ENCODE measurements at regions not wholly inside any gene's neighbourhood (a gene's known extent, or its start where the extent isn't known, plus 50 kb on each side); places are given as distances from the start of the nearest gene placed in this dataset.
A peak's percentile ranks its signal among the peaks of the same experiment; 100 is the strongest.
"Not testable (repeated sequence)": the region's sequence is repeated elsewhere in the genome, so short reads cannot be mapped to it uniquely, and the experiment has no call there.

- no peak for DNase-seq
Measured at GRCh38 chr2:185526161-185526560, 212.4 kb upstream of the FSIP2 start.

GRCh38 chr2:185531721-185532120 is 206.9 kb upstream of the FSIP2 start:
- DNase-seq, result no peak

- DNase-seq, result no peak
Measured at GRCh38 chr2:185537689-185538088, 200.9 kb upstream of the FSIP2 start.

- DNase-seq, result no peak
Measured at GRCh38 chr2:185567196-185567595, 171.4 kb upstream of the FSIP2 start.

- DNase-seq, result no peak
Measured at GRCh38 chr2:185567940-185568339, 170.7 kb upstream of the FSIP2 start.

GRCh38 chr2:185578322-185578721 is 160.3 kb upstream of the FSIP2 start:
- DNase-seq, result no peak

- DNase-seq, result no peak
Measured at GRCh38 chr2:185583058-185583816, 155.4 kb upstream of the FSIP2 start.

GRCh38 chr2:185585165-185585564 is 153.4 kb upstream of the FSIP2 start:
- DNase-seq, result not testable (repeated sequence)

- DNase-seq, result not testable (repeated sequence)
Measured at GRCh38 chr2:185591276-185591675, 147.3 kb upstream of the FSIP2 start.

- DNase-seq, result no peak
Measured at GRCh38 chr2:185607945-185608344, 130.7 kb upstream of the FSIP2 start.

GRCh38 chr2:185608799-185609198 is 129.8 kb upstream of the FSIP2 start:
- peak; percentile 28 for DNase-seq

GRCh38 chr2:185610301-185610700 is 128.3 kb upstream of the FSIP2 start:
- no peak for DNase-seq

- DNase-seq, result no peak
Measured at GRCh38 chr2:185618625-185619024, 120.0 kb upstream of the FSIP2 start.

- DNase-seq, result no peak
Measured at GRCh38 chr2:185625604-185626003, 113.0 kb upstream of the FSIP2 start.

- DNase-seq, result no peak
Measured at GRCh38 chr2:185628985-185629384, 109.6 kb upstream of the FSIP2 start.

- DNase-seq, result no peak
Measured at GRCh38 chr2:185633621-185634020, 105.0 kb upstream of the FSIP2 start.

GRCh38 chr2:185638771-185639170 is 99.8 kb upstream of the FSIP2 start:
- no peak for DNase-seq

GRCh38 chr2:185640588-185640987 is 98.0 kb upstream of the FSIP2 start:
- DNase-seq, result no peak

- no peak for DNase-seq
Measured at GRCh38 chr2:185643434-185643833, 95.2 kb upstream of the FSIP2 start.

GRCh38 chr2:185644828-185645227 is 93.8 kb upstream of the FSIP2 start:
- DNase-seq, result peak; percentile 63

GRCh38 chr2:185645529-185645928 is 93.1 kb upstream of the FSIP2 start:
- DNase-seq, result no peak

- no peak for DNase-seq
Measured at GRCh38 chr2:185658750-185659149, 79.9 kb upstream of the FSIP2 start.

- DNase-seq, result no peak
Measured at GRCh38 chr2:185663811-185664210, 74.8 kb upstream of the FSIP2 start.

- DNase-seq, result no peak
Measured at GRCh38 chr2:185664384-185664783, 74.2 kb upstream of the FSIP2 start.

GRCh38 chr2:185665251-185665814 is 73.3 kb upstream of the FSIP2 start:
- no peak for DNase-seq
